ENCODE measurements at regions not wholly inside any gene's neighbourhood (a gene's known extent, or its start where the extent isn't known, plus 50 kb on each side); places are given as distances from the start of the nearest gene placed in this dataset.

DNA sequence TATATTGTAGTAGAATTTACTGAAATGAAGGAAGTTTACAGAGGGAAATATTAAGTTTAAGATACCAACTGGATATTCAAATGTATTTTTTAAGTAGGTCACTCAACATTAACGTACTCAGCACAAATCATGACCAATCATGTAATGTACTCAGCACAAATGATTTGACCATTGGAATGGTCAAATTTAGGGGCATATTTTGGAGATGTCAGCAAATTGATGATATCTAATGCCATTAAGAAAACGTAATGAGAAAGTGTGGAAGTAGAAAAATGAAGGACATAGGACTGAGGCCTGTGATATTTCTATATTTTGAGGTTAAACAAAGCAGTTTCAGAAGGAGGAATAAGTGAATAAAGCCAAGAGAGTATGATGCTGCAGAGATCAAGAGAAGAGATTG is 334.8 kb downstream of the KIF2B start:
- DNase-seq (ENCODE audit: low spot score in 2 of 2) = no peak
- no peak for TF ChIP-seq POLR2A (IDR thresholded peaks at IDR 0.05)
- TF ChIP-seq, protein P1, sequence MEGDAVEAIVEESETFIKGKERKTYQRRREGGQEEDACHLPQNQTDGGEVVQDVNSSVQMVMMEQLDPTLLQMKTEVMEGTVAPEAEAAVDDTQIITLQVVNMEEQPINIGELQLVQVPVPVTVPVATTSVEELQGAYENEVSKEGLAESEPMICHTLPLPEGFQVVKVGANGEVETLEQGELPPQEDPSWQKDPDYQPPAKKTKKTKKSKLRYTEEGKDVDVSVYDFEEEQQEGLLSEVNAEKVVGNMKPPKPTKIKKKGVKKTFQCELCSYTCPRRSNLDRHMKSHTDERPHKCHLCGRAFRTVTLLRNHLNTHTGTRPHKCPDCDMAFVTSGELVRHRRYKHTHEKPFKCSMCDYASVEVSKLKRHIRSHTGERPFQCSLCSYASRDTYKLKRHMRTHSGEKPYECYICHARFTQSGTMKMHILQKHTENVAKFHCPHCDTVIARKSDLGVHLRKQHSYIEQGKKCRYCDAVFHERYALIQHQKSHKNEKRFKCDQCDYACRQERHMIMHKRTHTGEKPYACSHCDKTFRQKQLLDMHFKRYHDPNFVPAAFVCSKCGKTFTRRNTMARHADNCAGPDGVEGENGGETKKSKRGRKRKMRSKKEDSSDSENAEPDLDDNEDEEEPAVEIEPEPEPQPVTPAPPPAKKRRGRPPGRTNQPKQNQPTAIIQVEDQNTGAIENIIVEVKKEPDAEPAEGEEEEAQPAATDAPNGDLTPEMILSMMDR (IDR thresholded peaks at IDR 0.05) = no peak
- 72 to 74% methylated on average over 2 of the region's 2 CpGs for WGBS, 2 donors

DNA sequence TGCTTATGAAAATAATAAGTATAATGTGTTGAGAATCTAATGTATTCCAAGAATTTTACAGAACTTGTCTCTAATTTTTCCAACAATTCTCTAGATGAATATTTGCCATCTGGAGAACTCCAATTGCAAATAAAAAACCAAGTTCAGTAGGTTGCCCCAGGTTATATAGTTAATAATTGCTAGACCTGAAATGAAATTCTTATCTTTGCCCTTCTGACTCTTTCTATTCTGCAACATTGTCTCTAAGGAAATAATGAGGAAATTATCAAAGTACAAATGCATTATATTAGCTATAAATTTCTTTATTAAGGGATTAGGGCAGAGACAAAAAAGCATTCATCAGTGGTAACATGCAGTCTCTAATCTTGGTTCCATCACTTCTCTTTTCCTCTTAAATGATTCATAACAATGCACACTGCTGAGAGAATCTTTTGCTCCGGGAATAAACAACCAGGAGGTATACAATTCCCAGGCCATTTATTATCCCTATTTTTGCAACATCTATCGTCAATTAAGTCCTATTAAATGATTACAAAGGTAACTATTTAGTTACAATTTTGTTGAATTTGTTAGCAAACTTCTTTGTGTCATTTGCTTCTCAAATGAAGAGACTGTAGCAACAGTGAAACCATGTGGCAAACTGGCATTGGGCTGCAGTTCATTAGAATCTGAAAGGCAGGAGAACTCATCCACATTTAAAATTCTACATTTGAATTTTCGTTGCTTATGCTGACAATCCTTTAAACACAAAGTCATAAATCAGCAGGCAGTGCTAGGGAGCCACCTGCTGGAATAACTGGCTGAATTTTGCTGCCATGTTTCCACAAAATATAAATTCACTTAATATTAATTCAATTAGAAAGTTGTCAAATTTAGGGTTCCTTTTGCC is 349.6 kb downstream of the KIF2B start:
- 13 to 19% methylated on average over 3 of the region's 3 CpGs for WGBS, 2 donors
- TF ChIP-seq, protein P1 (IDR thresholded peaks at IDR 0.05) = no peak
- TF ChIP-seq POLR2A (IDR thresholded peaks at IDR 0.05) = no peak
- H3K4me3 ChIP-seq (ENCODE audit: low read depth, poor library complexity, severe bottlenecking) = no peak overlapping the region
- intact Hi-C loops (cut with DNase I; ENCODE audit: low total_unique reads) = no loop called here
- no peak for DNase-seq (ENCODE audit: low spot score in 2 of 2)

More for the DNA sequence above, 334.8 kb downstream of the KIF2B start:
- intact Hi-C loops (cut with DNase I; ENCODE audit: low total_unique reads) = no loop called here
- no peak overlapping the region for H3K4me3 ChIP-seq (ENCODE audit: low read depth, poor library complexity, severe bottlenecking)

DNA sequence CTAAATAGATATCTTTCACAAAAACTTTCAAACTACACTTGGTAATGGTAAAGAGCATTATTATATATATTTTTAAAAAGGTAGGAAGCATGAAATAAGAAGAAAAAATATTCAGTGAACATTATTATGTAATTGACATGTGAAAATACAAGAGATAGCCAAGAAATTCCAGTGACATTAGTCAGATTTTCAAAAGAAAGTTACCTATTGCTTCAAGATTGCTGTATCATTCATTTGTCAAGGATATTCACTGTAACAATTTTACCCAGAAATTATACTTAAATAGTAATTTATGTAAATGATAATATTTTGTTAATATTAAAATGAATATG is 350.2 kb downstream of the KIF2B start:
- intact Hi-C loops (cut with DNase I; ENCODE audit: low total_unique reads) = no loop called here
- DNase-seq (ENCODE audit: low spot score in 2 of 2) = no peak
- H3K4me3 ChIP-seq (ENCODE audit: low read depth, poor library complexity, severe bottlenecking) = no peak overlapping the region
- TF ChIP-seq, protein P1 (IDR thresholded peaks at IDR 0.05) = no peak
- TF ChIP-seq POLR2A (IDR thresholded peaks at IDR 0.05) = no peak

- WGBS, 2 donors = 67 to 71% methylated on average over 4 of the region's 4 CpGs
- TF ChIP-seq POLR2A (IDR thresholded peaks at IDR 0.05) = no peak
- TF ChIP-seq, protein P1 (IDR thresholded peaks at IDR 0.05) = no peak
- no peak overlapping the region for H3K4me3 ChIP-seq (ENCODE audit: low read depth, poor library complexity, severe bottlenecking)
- intact Hi-C loops (cut with DNase I; ENCODE audit: low total_unique reads) = no loop called here
- DNase-seq (ENCODE audit: low spot score in 2 of 2) = no peak
These were observed 355.0 kb downstream of the KIF2B start for GRCh38 chr17:54177606-54178308.

GRCh38 chr17:54180950-54181349 is 358.2 kb downstream of the KIF2B start:
- no peak overlapping the region for H3K4me3 ChIP-seq (ENCODE audit: low read depth, poor library complexity, severe bottlenecking)
- no peak for DNase-seq (ENCODE audit: low spot score in 2 of 2)
- intact Hi-C loops (cut with DNase I; ENCODE audit: low total_unique reads) = no loop called here
- 16 to 22% methylated on average over 4 of the region's 4 CpGs for WGBS, 2 donors
- no peak for TF ChIP-seq POLR2A (IDR thresholded peaks at IDR 0.05)
- TF ChIP-seq, protein P1 (IDR thresholded peaks at IDR 0.05) = no peak

Data from lower leg skin (tissue), 4 donors.